Retinal pigment epithelial cell (primary cell): ENCODE measurements at regions not wholly inside any gene's neighbourhood (a gene's known extent, or its start where the extent isn't known, plus 50 kb on each side); places are given as distances from the start of the nearest gene placed in this dataset.

Experiments
- DNase-seq: peaks from one replicate; pipeline ENCODE4 v3.0.0-alpha.2; 2010; ENCODE audit warnings: low read depth
- H3K4me3 ChIP-seq: 2 replicates; pipeline ENCODE4 v1.5.1; 2011; ENCODE audit warnings: mild to moderate bottlenecking, low read length, control low read depth, moderate library complexity
- CTCF ChIP-seq: conservative IDR thresholded peaks from 2 replicates; pipeline ENCODE4 v1.5.1; 2011; ENCODE audit warnings: low read depth, low read length, control low read depth, inconsistent platforms

GRCh38 chr12:126519833-126520232 lies 1454.6 kb downstream of the AACS start:
- no peak for TF ChIP-seq CTCF
- no peak for DNase-seq
- no peak overlapping the region for H3K4me3 ChIP-seq

DNA sequence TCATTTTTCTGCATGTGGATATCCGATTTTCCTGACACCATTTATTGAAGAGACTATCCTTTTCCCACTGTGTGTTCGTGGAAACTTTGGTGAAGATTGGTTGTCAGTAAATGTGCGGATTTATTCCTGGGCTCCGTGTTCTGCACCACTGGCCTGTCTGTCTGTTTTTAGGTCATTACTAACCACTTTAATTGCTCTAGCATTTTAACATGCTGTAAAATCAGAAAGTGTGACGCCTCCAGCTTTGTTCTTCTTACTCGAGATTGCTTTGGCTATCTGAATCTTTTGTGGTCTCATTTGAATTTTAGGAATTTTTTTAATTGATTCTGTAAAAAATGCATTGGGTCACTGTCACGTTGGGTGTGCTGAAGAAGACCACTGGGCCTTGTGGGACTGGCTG lies 1458.7 kb downstream of the AACS start:
- no peak for TF ChIP-seq CTCF
- no peak for DNase-seq
- H3K4me3 ChIP-seq, result no peak overlapping the region

GRCh38 chr12:126534495-126534894 lies 1469.3 kb downstream of the AACS start:
- H3K4me3 ChIP-seq, result no peak overlapping the region
- TF ChIP-seq CTCF, result no peak
- no peak for DNase-seq

DNA sequence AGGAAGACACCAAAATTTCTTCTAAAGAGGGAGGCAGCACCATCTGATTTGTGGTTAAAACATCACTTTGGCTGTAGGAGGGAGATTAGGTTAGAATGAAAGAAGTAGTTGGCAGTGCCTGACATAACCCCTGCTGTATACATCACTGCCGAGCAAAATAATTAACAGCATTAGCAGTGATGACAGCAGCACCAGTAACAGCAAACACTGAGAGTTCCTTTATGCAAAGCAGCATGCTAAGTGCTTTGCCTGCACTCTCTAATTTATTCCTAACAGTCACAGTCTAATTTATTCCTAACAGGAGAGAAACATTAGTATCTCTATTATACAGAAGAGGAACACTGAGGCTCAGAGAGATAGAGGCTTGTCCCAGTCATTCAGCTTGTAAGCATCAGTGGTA lies 1469.7 kb downstream of the AACS start:
- no peak for DNase-seq
- H3K4me3 ChIP-seq, result no peak overlapping the region
- TF ChIP-seq CTCF, result no peak

DNA sequence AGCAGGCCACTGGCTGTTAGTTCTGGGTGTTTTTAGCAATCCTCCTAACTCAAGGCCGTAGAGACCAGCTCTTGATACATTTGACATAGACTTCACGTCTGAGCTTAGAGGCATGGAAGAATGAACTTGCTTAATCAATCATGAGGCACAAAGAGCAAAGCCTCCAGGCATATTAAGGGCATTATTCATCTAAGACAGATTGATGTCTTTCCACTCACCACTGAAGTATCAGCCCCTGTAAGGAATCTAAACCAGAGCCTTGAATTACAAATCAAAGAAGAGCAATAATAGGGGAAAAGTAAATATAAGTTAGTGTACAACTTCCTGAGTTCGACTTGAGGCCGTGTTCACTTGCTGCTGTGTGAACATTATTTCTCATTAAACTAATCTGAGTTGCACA lies 1470.7 kb downstream of the AACS start:
- H3K4me3 ChIP-seq, result no peak overlapping the region
- no peak for TF ChIP-seq CTCF
- no peak for DNase-seq

DNA sequence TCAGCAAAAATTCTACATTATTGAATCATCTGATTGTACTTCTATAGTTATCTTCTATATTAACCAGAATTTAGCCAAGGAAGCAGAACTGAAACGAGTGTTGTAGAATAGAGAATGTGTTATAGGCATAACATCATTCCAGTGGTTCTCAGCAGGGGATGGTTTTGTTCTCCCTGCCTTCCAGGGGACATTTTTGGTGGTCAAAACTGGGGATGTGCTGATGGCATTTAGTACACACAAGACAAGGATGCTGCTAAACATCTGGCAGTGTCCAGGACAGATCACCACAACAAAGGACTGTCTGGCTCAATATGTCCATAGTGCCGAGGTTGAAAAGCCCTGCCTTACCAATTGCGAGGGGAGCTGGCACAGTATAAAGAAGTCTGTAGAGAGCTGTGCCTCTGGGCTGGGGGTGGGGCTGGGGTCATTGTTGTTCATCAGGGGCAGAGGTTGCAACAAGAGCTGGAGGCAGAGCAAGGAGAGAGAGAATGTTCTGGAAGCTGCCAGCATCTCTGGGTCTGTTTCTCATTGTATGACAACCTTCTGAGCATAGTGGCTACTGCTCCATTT lies 1472.8 kb downstream of the AACS start:
- no peak for DNase-seq
- no peak for TF ChIP-seq CTCF
- no peak overlapping the region for H3K4me3 ChIP-seq

DNA sequence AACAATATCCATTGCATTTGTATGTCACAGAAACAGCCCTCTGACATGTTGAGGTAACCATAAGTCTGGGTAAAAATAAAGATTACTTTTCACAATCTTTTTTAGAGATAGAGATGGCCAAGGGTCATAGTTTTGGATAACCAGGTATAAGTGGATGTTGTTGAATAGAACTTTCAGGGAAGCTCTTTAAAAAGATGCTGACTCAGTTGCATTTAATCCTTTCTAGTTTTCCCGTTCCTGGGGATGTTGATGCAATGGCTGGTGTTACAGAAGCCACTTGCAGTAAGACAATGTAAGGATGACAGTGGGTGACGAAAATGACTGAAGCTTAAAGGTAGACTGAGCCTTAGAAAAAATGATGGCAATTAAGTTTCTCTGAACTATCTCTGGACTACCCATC lies 1473.7 kb downstream of the AACS start:
- no peak overlapping the region for H3K4me3 ChIP-seq
- no peak for TF ChIP-seq CTCF
- no peak for DNase-seq
